ENCODE measurements at regions not wholly inside any gene's neighbourhood (a gene's known extent, or its start where the extent isn't known, plus 50 kb on each side); places are given as distances from the start of the nearest gene placed in this dataset.

DNA sequence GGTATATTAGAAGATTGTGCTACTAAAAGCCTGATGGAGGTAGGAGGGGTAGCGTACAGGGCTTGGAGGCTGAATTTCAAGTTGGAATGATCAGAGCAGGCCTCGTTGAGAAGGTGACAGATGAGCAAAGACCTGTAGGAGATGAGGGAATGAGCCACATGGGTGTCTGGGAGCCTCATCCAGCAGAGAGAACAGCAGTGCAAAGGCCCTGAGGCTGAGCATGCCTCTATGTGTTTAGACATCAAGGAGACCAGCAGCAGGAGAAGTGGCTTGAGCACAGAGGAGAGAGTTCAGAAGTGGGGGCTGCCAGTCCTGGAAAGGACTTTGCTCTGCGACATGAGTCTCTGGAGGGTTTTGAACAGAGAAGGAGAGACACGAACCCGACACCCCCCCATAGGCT is 111.7 kb downstream of the TMEM130 start:
- Histone ChIP-seq H3K27ac (no peak overlapping the region), H3K4me1 (no peaks in the 10 kb centered on the region), H3K9me3 (peaks cover 0 to 11% (median 0%) of the 10 kb centered on the region in 4 donors), H3K27me3 (no peaks in the 10 kb centered on the region), H3K4me3 (no peak overlapping the region), H3K36me3 (no peaks in the 10 kb centered on the region)
- no peak for DNase-seq (ENCODE audit: low spot score in 2 of 2)
- TF ChIP-seq EP300 (IDR thresholded peaks at IDR 0.05) (no peak), POLR2A (IDR thresholded peaks at IDR 0.05) (no peak)
- TF ChIP-seq, protein P1, sequence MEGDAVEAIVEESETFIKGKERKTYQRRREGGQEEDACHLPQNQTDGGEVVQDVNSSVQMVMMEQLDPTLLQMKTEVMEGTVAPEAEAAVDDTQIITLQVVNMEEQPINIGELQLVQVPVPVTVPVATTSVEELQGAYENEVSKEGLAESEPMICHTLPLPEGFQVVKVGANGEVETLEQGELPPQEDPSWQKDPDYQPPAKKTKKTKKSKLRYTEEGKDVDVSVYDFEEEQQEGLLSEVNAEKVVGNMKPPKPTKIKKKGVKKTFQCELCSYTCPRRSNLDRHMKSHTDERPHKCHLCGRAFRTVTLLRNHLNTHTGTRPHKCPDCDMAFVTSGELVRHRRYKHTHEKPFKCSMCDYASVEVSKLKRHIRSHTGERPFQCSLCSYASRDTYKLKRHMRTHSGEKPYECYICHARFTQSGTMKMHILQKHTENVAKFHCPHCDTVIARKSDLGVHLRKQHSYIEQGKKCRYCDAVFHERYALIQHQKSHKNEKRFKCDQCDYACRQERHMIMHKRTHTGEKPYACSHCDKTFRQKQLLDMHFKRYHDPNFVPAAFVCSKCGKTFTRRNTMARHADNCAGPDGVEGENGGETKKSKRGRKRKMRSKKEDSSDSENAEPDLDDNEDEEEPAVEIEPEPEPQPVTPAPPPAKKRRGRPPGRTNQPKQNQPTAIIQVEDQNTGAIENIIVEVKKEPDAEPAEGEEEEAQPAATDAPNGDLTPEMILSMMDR (IDR thresholded peaks at IDR 0.05), result no peak
- 90 to 94% methylated on average over 5 of the region's 5 CpGs for WGBS, 2 donors

DNA sequence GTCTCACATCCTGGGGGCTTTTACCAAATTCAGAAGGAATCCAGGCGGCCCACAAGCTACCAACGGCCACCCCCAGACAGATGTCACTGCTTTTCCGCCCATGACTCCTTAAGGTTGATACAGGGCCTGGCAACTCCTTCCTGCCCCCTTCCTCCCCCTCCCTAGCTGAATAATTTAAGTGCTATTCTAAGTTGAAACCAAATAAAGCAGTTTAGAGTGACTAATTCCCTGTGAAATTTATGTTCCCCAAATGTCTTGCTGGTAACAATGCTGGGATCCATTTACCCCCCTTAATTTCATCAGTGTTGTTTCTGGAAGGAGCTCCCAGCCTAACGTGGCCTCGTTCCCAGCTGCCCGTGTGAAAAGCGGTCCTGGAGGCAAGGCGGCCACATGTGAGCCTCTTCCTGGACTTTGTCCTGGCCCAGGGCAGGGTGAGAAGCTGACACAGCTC is 109.6 kb downstream of the TMEM130 start:
- Histone ChIP-seq H3K9me3 (peaks cover 0 to 20% (median 0%) of the 10 kb centered on the region in 4 donors), H3K27me3 (no peaks in the 10 kb centered on the region), H3K4me1 (no peaks in the 10 kb centered on the region), H3K36me3 (no peaks in the 10 kb centered on the region), H3K4me3 (no peak overlapping the region), H3K27ac (no peak overlapping the region)
- TF ChIP-seq, protein P1 (IDR thresholded peaks at IDR 0.05), result no peak
- no peak for TF ChIP-seq POLR2A (IDR thresholded peaks at IDR 0.05)
- no peak for TF ChIP-seq EP300 (IDR thresholded peaks at IDR 0.05)
- 45 to 46% methylated on average over 8 of the region's 8 CpGs for WGBS, 2 donors
- DNase-seq (ENCODE audit: low spot score in 2 of 2), result no peak

GRCh38 chr7:98761225-98761624 is 108.6 kb downstream of the TMEM130 start:
- Histone ChIP-seq H3K4me3 (no peak overlapping the region), H3K27me3 (no peaks in the 10 kb centered on the region), H3K27ac (no peak overlapping the region), H3K4me1 (no peaks in the 10 kb centered on the region), H3K9me3 (peaks cover 0 to 23% (median 0%) of the 10 kb centered on the region in 4 donors), H3K36me3 (no peaks in the 10 kb centered on the region)
- WGBS, 2 donors, result 73 to 82% methylated on average over 1 of the region's 1 CpG
- TF ChIP-seq, protein P1 (IDR thresholded peaks at IDR 0.05), result no peak
- TF ChIP-seq EP300 (IDR thresholded peaks at IDR 0.05) (no peak), POLR2A (IDR thresholded peaks at IDR 0.05) (no peak)
- DNase-seq (ENCODE audit: low spot score in 2 of 2), result no peak

- H3K27me3 ChIP-seq, result no peaks in the 10 kb centered on the region
- no peak for DNase-seq (ENCODE audit: low spot score in 2 of 2)
- no peak overlapping the region for H3K27ac ChIP-seq
- TF ChIP-seq EP300 (IDR thresholded peaks at IDR 0.05) (no peak), POLR2A (IDR thresholded peaks at IDR 0.05) (no peak)
- TF ChIP-seq, protein P1 (IDR thresholded peaks at IDR 0.05), result no peak
- 55 to 71% methylated on average over 4 of the region's 4 CpGs for WGBS, 2 donors
- no peaks in the 10 kb centered on the region for H3K4me1 ChIP-seq
- H3K4me3 ChIP-seq, result no peak overlapping the region
- no peaks in the 10 kb centered on the region for H3K36me3 ChIP-seq
- peaks cover 0 to 25% (median 0%) of the 10 kb centered on the region in 4 donors for H3K9me3 ChIP-seq
Measured at GRCh38 chr7:98762620-98763019, 107.2 kb downstream of the TMEM130 start.

- no peaks in the 10 kb centered on the region for H3K27me3 ChIP-seq
- WGBS, 2 donors, result 66 to 72% methylated on average over 8 of the region's 8 CpGs
- H3K4me3 ChIP-seq, result no peak overlapping the region
- DNase-seq (ENCODE audit: low spot score in 2 of 2), result no peak
- TF ChIP-seq POLR2A (IDR thresholded peaks at IDR 0.05), result no peak
- TF ChIP-seq, protein P1 (IDR thresholded peaks at IDR 0.05), result no peak
- TF ChIP-seq EP300 (IDR thresholded peaks at IDR 0.05), result no peak
- H3K27ac ChIP-seq, result no peak overlapping the region
- H3K9me3 ChIP-seq, result peaks cover 0 to 24% (median 0%) of the 10 kb centered on the region in 4 donors
- no peaks in the 10 kb centered on the region for H3K4me1 ChIP-seq
- H3K36me3 ChIP-seq, result no peaks in the 10 kb centered on the region
Measured at GRCh38 chr7:98763441-98763840, 106.4 kb downstream of the TMEM130 start.

Data from tibial nerve (tissue), 4 donors.